SU-DHL-6 (cell line): ENCODE measurements at regions not wholly inside any gene's neighbourhood (a gene's known extent, or its start where the extent isn't known, plus 50 kb on each side); places are given as distances from the start of the nearest gene placed in this dataset.
"Not testable (repeated sequence)": the region's sequence is repeated elsewhere in the genome, so short reads cannot be mapped to it uniquely, and the experiment has no call there.

Source experiments
- H2AFZ ChIP-seq: fragments of 200-600 bp; sonication (generic); 2 replicates; pipeline ENCODE4 v1.6.1; 2014; ENCODE audit warnings: low read depth, mild to moderate bottlenecking, moderate library complexity, mixed read lengths, antibody characterized with exemption, low read length; ENCODE audit not compliant: severe bottlenecking
- H3F3A ChIP-seq: fragments of 200-600 bp; shearing (Covaris generic); 2 replicates; pipeline ENCODE4 v1.6.0; 2016; ENCODE audit warnings: antibody characterized with exemption, mild to moderate bottlenecking; ENCODE audit not compliant: insufficient read depth
- H3K27ac ChIP-seq: fragments of 200-600 bp; sonication (generic); 2 replicates; pipeline ENCODE4 v1.5.1; 2016; ENCODE audit warnings: low read depth, mild to moderate bottlenecking, low read length, moderate library complexity, mixed read lengths
- H3K27me3 ChIP-seq: fragments of 200-600 bp; sonication (generic), shearing (Covaris generic); 2 replicates; pipeline ENCODE4 v1.6.0; 2014; ENCODE audit warnings: mild to moderate bottlenecking, low read length
- H3K36me3 ChIP-seq: fragments of 200-600 bp; sonication (generic); 2 replicates; pipeline ENCODE4 v1.6.1; 2014; ENCODE audit warnings: mild to moderate bottlenecking, low read length, mixed read lengths
- H3K4me2 ChIP-seq: fragments of 300-600, 200-600 bp; shearing (Covaris generic), sonication (generic); 2 replicates; pipeline ENCODE4 v1.6.0; 2014; ENCODE audit warnings: low read length, low read depth, mild to moderate bottlenecking; ENCODE audit not compliant: poor library complexity, severe bottlenecking
- H3K4me3 ChIP-seq: fragments of 200-600 bp; sonication (generic); 2 replicates; pipeline ENCODE4 v1.5.1; 2014; ENCODE audit warnings: antibody characterized with exemption, low read length, mild to moderate bottlenecking, mixed read lengths; ENCODE audit not compliant: insufficient read depth, poor library complexity, severe bottlenecking
- H3K79me2 ChIP-seq: fragments of 200-600 bp; sonication (generic); 2 replicates; pipeline ENCODE4 v1.6.1; 2014; ENCODE audit warnings: mild to moderate bottlenecking, low read length, moderate library complexity; ENCODE audit not compliant: insufficient read depth
- H3K9ac ChIP-seq: fragments of 200-600 bp; sonication (generic); 2 replicates; pipeline ENCODE4 v1.7.0; 2014; ENCODE audit warnings: mild to moderate bottlenecking, low read length
- H3K9me2 ChIP-seq: fragments of 200-600 bp; sonication (generic); replicated peaks from 2 replicates; pipeline ENCODE4 v1.6.1; 2014; ENCODE audit warnings: low read length; ENCODE audit not compliant: insufficient read depth
- H3K9me3 ChIP-seq: fragments of 200-600 bp; sonication (generic); 2 replicates; pipeline ENCODE4 v1.6.1; 2014; ENCODE audit warnings: low read length, mixed read lengths; ENCODE audit not compliant: insufficient read depth
- H4K20me1 ChIP-seq: fragments of 200-600 bp; sonication (generic); 2 replicates; pipeline ENCODE4 v1.6.1; 2014; ENCODE audit warnings: low read depth, mild to moderate bottlenecking, antibody characterized with exemption, low read length, moderate library complexity, mixed read lengths
- CTCF ChIP-seq: fragments of 200-600 bp; sonication (generic); IDR thresholded peaks from one replicate; pipeline ENCODE4 v1.5.1; 2017; ENCODE audit warnings: antibody characterized with exemption, mild to moderate bottlenecking, low read length, moderate library complexity; ENCODE audit not compliant: insufficient read depth, poor library complexity, severe bottlenecking
- EZH2phosphoT487 ChIP-seq: fragments of 200-600 bp; sonication (generic), shearing (Covaris generic); conservative IDR thresholded peaks from 2 replicates; pipeline ENCODE4 v1.6.1; 2018; ENCODE audit warnings: mild to moderate bottlenecking, antibody characterized with exemption, low read length, moderate library complexity, mixed read lengths

- no peaks in the 10 kb centered on the region for H3K79me2 ChIP-seq
- H2AFZ ChIP-seq, result no peak overlapping the region
- no peak overlapping the region for H3K27ac ChIP-seq
- TF ChIP-seq CTCF (no peak), EZH2phosphoT487 (no peak)
- no peaks in the 10 kb centered on the region for H3K9me2 ChIP-seq
- H3K4me2 ChIP-seq, result no peak overlapping the region
- H3K27me3 ChIP-seq, result no peaks in the 10 kb centered on the region
- no peak overlapping the region for H3K9ac ChIP-seq
- H3F3A ChIP-seq, result no peaks in the 10 kb centered on the region
- H3K9me3 ChIP-seq, result no peaks in the 10 kb centered on the region
- no peaks in the 10 kb centered on the region for H4K20me1 ChIP-seq
- no peak overlapping the region for H3K4me3 ChIP-seq
- H3K36me3 ChIP-seq, result no peaks in the 10 kb centered on the region
These were observed 137.6 kb upstream of the PEG3 start for GRCh38 chr19:56978023-56978565.

- H2AFZ ChIP-seq, H3K9ac ChIP-seq, H3K36me3 ChIP-seq, H3K9me2 ChIP-seq, H3K79me2 ChIP-seq, H3K27ac ChIP-seq, H3K27me3 ChIP-seq, H3K4me3 ChIP-seq, H3K4me2 ChIP-seq, H4K20me1 ChIP-seq, H3K9me3 ChIP-seq, H3F3A ChIP-seq: not testable (repeated sequence)
These were observed 139.5 kb upstream of the USP29 start for GRCh38 chr19:56980326-56980725.

- H3K4me2 ChIP-seq, result no peak overlapping the region
- H3K36me3 ChIP-seq, result no peaks in the 10 kb centered on the region
- no peaks in the 10 kb centered on the region for H3K9me3 ChIP-seq
- H4K20me1 ChIP-seq, result no peaks in the 10 kb centered on the region
- H3K27me3 ChIP-seq, result no peaks in the 10 kb centered on the region
- H2AFZ ChIP-seq, result no peak overlapping the region
- no peak overlapping the region for H3K9ac ChIP-seq
- H3F3A ChIP-seq, result no peaks in the 10 kb centered on the region
- TF ChIP-seq CTCF (no peak), EZH2phosphoT487 (no peak)
- H3K4me3 ChIP-seq, result no peak overlapping the region
- H3K9me2 ChIP-seq, result no peaks in the 10 kb centered on the region
- H3K27ac ChIP-seq, result no peak overlapping the region
- no peaks in the 10 kb centered on the region for H3K79me2 ChIP-seq
These were observed 138.9 kb upstream of the USP29 start for GRCh38 chr19:56980906-56981305.

GRCh38 chr19:56981440-56981839 is 138.3 kb upstream of the USP29 start:
- H3K9me2 ChIP-seq, H3K4me2 ChIP-seq, H2AFZ ChIP-seq, H3K9ac ChIP-seq, H3K27ac ChIP-seq, H3F3A ChIP-seq, H3K36me3 ChIP-seq, H3K9me3 ChIP-seq, H3K79me2 ChIP-seq, H3K4me3 ChIP-seq, H4K20me1 ChIP-seq, H3K27me3 ChIP-seq: not testable (repeated sequence)
